Mesodermal cell (in vitro differentiated cells): ENCODE measurements at regions not wholly inside any gene's neighbourhood (a gene's known extent, or its start where the extent isn't known, plus 50 kb on each side); places are given as distances from the start of the nearest gene placed in this dataset.

Experiments
- H3K27ac ChIP-seq: 2 replicates; pipeline ENCODE4 v1.7.0; 2013; ENCODE audit warnings: mild to moderate bottlenecking, low read depth, low read length, moderate library complexity; ENCODE audit not compliant: severe bottlenecking
- H3K36me3 ChIP-seq: 2 replicates; pipeline ENCODE4 v1.7.1; 2013; ENCODE audit warnings: mild to moderate bottlenecking, low read length, moderate library complexity; ENCODE audit not compliant: control insufficient read depth, insufficient read depth
- H3K4me1 ChIP-seq: one replicate; pipeline ENCODE4 v1.7.1; 2013; ENCODE audit warnings: mild to moderate bottlenecking, low read length; ENCODE audit not compliant: insufficient read depth, control insufficient read depth, poor library complexity, severe bottlenecking
- H3K4me3 ChIP-seq: 2 replicates; pipeline ENCODE4 v1.7.0; 2013; ENCODE audit warnings: low read length, control low read depth, mild to moderate bottlenecking; ENCODE audit not compliant: insufficient read depth, poor library complexity, severe bottlenecking; ENCODE audit errors: extremely low read depth
- H3K9me3 ChIP-seq: 2 replicates; pipeline ENCODE4 v1.7.1; 2013; ENCODE audit warnings: mild to moderate bottlenecking, low read length, moderate library complexity; ENCODE audit not compliant: control insufficient read depth
- WGBS, 2 experiments: methylation state at CpG; one replicate each; pipeline ENCODE4 v1.1.5; 2013; ENCODE audit warnings: missing lambda C conversion rate in 2 of 2; ENCODE audit not compliant: insufficient coverage in 2 of 2; 5-methylcytosine and 5-hydroxymethylcytosine counted together

GRCh38 chr14:97866664-97867063, 1069.5 kb downstream of the VRK1 start:
- Histone ChIP-seq H3K4me3 (no peak overlapping the region), H3K9me3 (no peaks in the 10 kb centered on the region), H3K36me3 (no peaks in the 10 kb centered on the region), H3K27ac (no peak overlapping the region), H3K4me1 (no peaks in the 10 kb centered on the region)
- WGBS, 2 experiments: 78 to 92% methylated on average over 2 to 3 of the region's 5 CpGs

GRCh38 chr14:97873291-97873690, 1076.1 kb downstream of the VRK1 start:
- no peaks in the 10 kb centered on the region for H3K36me3 ChIP-seq
- H3K27ac ChIP-seq: no peak overlapping the region
- H3K9me3 ChIP-seq: no peaks in the 10 kb centered on the region
- H3K4me1 ChIP-seq: peaks cover 5% of the 10 kb centered on the region
- H3K4me3 ChIP-seq: no peak overlapping the region

DNA sequence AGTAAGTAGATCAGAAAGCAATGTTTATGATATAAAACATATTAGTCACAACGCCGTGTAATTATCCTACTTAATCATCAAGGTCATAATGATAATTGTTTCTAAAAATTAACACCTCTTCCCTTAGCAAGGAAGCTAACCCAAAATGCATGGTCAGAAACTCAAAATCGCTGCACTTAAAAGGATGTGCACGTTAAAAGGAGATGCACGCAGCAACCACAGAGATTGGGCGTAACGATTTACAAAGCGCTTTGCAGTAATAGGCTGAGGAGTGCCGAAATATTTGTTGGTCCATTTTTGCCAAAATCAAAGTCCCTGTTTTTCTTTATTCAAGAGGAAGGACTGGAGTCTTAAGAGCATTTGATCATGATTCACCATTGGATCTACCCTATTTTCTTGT, 1077.2 kb downstream of the VRK1 start:
- Histone ChIP-seq H3K4me1 (peaks cover 5% of the 10 kb centered on the region), H3K9me3 (no peaks in the 10 kb centered on the region), H3K36me3 (no peaks in the 10 kb centered on the region), H3K4me3 (no peak overlapping the region), H3K27ac (no peak overlapping the region)
- WGBS, 2 experiments: 93% methylated on average over 7 to 9 of the region's 9 CpGs

DNA sequence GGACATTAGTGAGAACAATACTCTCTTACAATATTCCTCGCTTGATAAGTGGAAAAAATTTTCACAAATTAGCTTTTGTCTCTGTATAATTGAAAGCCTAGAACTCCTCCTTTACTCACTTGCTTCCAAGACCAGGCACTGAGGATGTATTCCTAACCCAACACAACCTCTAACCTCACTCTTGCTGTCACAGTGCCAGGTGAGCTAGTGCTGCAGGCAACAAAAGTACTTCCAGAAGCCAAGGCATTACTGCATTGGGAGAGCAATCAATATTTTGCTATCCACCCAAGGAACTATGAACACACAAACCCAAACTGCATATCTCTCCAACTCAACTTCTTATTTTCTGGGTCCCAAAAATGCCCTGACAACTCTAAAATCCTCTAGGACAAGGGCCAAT, 1081.0 kb downstream of the VRK1 start:
- Histone ChIP-seq H3K36me3 (no peaks in the 10 kb centered on the region), H3K4me1 (peaks cover 5% of the 10 kb centered on the region), H3K27ac (no peak overlapping the region), H3K9me3 (no peaks in the 10 kb centered on the region), H3K4me3 (no peak overlapping the region)
- WGBS, 2 experiments: 100% methylated on average over 1 of the region's 1 CpG; no CpG with 5 or more reads in 1 of the 2 experiments

- no peak overlapping the region for H3K4me3 ChIP-seq
- H3K9me3 ChIP-seq: no peaks in the 10 kb centered on the region
- WGBS, 2 experiments: 84 to 89% methylated on average over 5 of the region's 5 CpGs
- no peak overlapping the region for H3K27ac ChIP-seq
- peaks cover 5% of the 10 kb centered on the region for H3K4me1 ChIP-seq
- H3K36me3 ChIP-seq: no peaks in the 10 kb centered on the region
Observed at GRCh38 chr14:97878727-97879126, 1081.5 kb downstream of the VRK1 start.

GRCh38 chr14:97887690-97888089, 1090.5 kb downstream of the VRK1 start:
- WGBS, 2 experiments: 94 to 100% methylated on average over 4 to 6 of the region's 6 CpGs
- H3K36me3 ChIP-seq: no peaks in the 10 kb centered on the region
- no peak overlapping the region for H3K27ac ChIP-seq

DNA sequence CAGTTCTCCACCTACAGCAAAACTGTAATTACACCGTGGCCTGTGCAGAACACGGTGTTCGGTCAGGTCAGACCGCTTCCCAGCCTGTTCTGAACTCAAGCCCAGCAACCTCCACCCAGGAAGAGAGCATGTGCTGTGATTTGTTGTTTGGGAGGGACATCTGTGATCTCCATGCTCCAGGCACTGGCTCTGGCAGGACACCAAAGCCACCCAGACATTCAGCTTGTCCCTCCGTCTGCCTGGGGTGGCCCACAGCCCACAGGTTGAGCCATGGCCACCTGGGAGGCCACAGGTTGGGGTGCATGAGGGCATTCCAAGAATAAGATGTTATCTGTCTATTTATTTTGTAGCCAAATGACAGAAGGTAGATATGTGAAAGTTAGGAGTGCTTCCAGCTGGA, 1091.1 kb downstream of the VRK1 start:
- no peaks in the 10 kb centered on the region for H3K4me1 ChIP-seq
- H3K27ac ChIP-seq: no peak overlapping the region
- H3K4me3 ChIP-seq: no peak overlapping the region
- H3K36me3 ChIP-seq: no peaks in the 10 kb centered on the region
- no peaks in the 10 kb centered on the region for H3K9me3 ChIP-seq
- WGBS, 2 experiments: 83 to 100% methylated on average over 1 to 3 of the region's 5 CpGs

More at GRCh38 chr14:97887690-97888089, 1090.5 kb downstream of the VRK1 start:
- H3K4me3 ChIP-seq: no peak overlapping the region
- no peaks in the 10 kb centered on the region for H3K4me1 ChIP-seq
- no peaks in the 10 kb centered on the region for H3K9me3 ChIP-seq

DNA sequence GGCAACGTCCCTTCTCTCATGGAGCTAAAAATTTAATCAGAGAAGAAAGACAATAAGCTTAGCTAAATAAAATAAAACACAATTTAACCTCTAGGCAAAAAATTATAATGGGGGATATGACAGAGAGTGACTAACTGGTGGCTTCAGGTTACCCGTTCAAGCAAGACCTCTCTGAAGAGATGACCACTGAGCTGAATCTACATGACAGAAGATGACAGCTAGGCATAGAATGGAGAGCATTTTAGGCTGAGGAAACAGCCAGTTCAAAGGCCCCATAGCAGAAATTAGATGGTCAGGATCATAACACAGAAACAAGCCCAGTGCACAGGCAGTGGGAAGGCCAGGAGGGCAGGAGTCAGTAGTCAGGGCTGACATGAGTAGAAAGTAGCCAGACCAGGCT, 1094.3 kb downstream of the VRK1 start:
- H3K4me1 ChIP-seq: no peaks in the 10 kb centered on the region
- no peak overlapping the region for H3K4me3 ChIP-seq
- no peak overlapping the region for H3K27ac ChIP-seq
- H3K9me3 ChIP-seq: no peaks in the 10 kb centered on the region
- no peaks in the 10 kb centered on the region for H3K36me3 ChIP-seq
- 78 to 83% methylated on average over 1 of the region's 2 CpGs for WGBS, 2 experiments

- 80 to 92% methylated on average over 3 to 4 of the region's 4 CpGs for WGBS, 2 experiments
- no peaks in the 10 kb centered on the region for H3K36me3 ChIP-seq
- no peak overlapping the region for H3K4me3 ChIP-seq
- no peak overlapping the region for H3K27ac ChIP-seq
- no peaks in the 10 kb centered on the region for H3K9me3 ChIP-seq
- no peaks in the 10 kb centered on the region for H3K4me1 ChIP-seq
Observed at GRCh38 chr14:97894552-97894951, 1097.4 kb downstream of the VRK1 start.

DNA sequence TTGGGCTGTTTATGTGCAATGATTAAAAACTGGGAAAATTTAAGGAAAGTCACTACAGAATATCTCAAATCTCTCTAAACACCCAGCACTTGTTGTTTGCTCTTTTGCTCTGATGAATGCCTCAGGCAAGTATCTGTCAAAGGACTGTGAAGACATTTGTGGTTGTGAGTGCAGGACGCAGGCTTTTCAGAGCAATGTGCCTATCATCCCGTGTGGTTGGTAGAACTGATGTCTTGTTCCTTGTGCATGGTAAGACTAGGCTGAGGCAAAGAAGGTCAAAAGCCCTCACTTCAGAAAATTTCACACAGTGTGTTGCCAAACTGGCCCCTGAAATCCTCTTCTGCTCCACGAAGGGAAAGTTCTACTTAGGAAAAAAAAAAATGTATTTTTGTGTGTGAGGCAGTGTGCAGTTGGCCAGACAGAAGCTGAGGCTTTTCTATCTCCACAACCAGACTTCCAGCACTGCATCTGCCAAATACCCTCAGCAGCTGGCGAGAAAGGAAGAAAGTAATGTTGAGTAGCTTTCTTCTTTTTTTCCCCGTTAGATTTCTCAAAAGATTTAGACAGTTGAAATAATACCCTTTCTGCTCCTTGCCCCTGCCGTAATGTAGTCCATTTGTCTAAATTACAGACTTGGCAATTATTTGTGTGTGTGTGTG, 1103.1 kb downstream of the VRK1 start:
- Histone ChIP-seq H3K36me3 (no peaks in the 10 kb centered on the region), H3K27ac (no peak overlapping the region), H3K4me3 (no peak overlapping the region), H3K4me1 (no peaks in the 10 kb centered on the region), H3K9me3 (no peaks in the 10 kb centered on the region)
- 90 to 100% methylated on average over 1 to 2 of the region's 6 CpGs for WGBS, 2 experiments

DNA sequence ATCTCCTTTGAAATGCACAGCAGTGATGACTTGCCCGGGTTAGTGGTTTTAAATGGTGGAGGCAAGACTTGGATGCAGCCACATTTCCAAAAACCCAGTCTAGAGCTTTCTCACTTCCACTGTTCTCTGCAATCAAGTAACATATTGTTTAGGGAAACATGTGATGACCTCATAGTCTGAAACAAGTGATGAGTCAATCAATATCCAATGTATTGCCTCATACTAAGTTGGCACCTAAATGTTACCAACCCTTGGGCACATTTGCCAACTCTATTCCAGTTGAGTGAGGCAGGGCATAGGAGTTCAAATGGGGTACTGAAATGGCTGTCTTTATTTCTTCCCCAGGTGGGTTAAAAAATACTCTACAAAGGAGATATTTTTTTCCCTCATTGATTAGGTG, 1105.4 kb downstream of the VRK1 start:
- H3K36me3 ChIP-seq: no peaks in the 10 kb centered on the region
- no peaks in the 10 kb centered on the region for H3K9me3 ChIP-seq
- WGBS, 2 experiments: no CpG with 5 or more reads among the region's 1 CpG
- no peaks in the 10 kb centered on the region for H3K4me1 ChIP-seq
- H3K27ac ChIP-seq: no peak overlapping the region
- no peak overlapping the region for H3K4me3 ChIP-seq
